ENCODE measurements at regions not wholly inside any gene's neighbourhood (a gene's known extent, or its start where the extent isn't known, plus 50 kb on each side); places are given as distances from the start of the nearest gene placed in this dataset.

- DNase-seq (ENCODE audit: low read depth): no peak
Observed at GRCh38 chr10:126847666-126848065, 57.6 kb upstream of the DOCK1 start.

DNA sequence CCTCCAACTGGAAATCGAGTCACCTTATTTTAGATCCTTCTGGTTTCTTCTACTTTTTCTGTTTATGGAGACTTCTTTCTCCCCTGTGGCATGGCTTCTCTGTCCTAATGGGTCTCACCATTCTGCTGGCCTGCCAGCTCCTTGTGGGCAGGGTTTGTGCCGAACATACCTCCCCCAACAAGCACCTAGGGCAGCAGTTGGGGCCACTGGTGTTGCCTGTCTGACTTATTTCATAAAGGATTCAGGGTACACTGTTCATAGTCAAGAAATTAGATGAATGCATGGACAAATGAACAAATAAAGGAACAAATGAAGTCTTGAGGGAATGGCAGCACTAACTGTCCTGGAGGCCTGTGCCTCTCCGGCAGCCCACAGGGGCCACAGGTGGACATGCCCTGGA, 55.6 kb upstream of the DOCK1 start:
- DNase-seq (ENCODE audit: low read depth): no peak

DNA sequence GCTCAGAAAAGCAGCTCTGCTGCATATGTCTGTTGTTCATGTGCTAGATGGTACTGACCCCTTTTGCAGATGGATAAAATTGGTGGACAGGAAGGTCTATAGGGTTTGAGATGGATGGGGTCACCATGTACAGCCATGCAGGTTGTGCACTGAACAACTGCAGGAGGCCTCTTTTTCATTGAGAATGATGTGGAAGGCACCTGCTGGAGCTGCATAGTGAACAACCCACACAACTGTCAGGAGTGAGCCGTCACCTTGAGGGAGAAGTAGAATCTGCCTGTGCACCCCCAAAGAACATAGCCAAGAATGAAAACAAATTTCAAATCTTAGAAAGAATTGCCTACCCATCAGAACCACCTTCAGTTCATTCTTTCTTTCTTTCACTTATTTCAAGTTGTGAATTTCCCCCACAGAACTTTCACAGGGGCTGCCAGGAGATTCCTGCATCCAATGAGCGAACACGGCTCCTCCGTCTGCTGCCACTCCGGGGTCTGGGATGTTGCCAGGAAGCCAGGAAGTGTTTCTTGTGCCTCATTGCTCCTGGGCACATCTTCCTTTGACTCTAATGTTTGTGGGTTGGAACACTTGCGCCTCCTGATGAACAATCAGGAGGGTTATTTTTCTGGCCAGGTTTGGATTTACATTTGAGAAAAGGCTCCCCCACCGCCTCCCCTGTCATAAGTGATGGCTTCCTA, 53.7 kb upstream of the DOCK1 start:
- DNase-seq (ENCODE audit: low read depth): no peak

DNA sequence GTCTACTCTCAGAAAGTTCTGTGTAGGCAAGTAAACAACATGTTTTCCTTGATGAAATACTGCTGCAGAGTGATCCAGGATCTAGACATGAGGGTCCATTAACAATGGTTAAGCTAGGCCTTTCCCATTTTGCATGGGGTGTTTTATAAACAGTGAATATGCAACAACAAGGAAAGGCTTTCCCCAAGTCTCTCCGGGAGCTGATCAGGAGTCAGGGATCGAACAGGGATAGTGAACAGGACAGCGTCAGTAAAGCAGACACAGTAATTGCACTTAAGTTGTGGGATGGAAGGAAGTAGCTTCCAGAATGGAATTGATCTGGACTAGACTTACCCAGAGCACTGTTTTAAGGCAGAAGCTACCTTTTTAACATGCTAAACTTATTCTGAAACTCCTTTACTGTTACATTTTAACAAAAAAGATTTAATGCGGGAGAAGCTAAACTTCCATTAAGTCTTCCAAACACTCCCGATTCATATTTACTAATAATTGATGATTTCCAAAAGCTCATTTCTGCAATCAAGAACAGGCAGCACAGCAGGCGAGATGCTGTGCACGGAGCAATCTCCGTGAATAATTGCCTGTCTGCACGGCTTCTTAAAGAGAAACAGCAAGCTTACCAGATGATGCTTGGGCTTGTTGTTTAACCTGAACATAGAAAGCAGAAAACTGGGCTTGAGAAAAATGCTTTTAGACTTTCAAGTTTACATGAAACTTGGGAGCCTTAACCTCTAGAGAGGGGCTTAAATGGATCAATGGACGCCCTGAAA, 50.3 kb upstream of the DOCK1 start:
- DNase-seq (ENCODE audit: low read depth): no peak

Data from activated T-cell treated with anti-CD3 and anti-CD28 coated beads for 1 hour (primary cell).